Occipital lobe (tissue), 1 donor: ENCODE measurements at regions not wholly inside any gene's neighbourhood (a gene's known extent, or its start where the extent isn't known, plus 50 kb on each side); places are given as distances from the start of the nearest gene placed in this dataset.
"Not testable (repeated sequence)": the region's sequence is repeated elsewhere in the genome, so short reads cannot be mapped to it uniquely, and the experiment has no call there.

Experiments
- DNase-seq: peaks from one replicate; lab custom pipeline; 2025; lab: John Stamatoyannopoulos, UW

GRCh38 chr7:4437916-4438315 lies 244.2 kb upstream of the FOXK1 start:
- DNase-seq, result no peak

DNA sequence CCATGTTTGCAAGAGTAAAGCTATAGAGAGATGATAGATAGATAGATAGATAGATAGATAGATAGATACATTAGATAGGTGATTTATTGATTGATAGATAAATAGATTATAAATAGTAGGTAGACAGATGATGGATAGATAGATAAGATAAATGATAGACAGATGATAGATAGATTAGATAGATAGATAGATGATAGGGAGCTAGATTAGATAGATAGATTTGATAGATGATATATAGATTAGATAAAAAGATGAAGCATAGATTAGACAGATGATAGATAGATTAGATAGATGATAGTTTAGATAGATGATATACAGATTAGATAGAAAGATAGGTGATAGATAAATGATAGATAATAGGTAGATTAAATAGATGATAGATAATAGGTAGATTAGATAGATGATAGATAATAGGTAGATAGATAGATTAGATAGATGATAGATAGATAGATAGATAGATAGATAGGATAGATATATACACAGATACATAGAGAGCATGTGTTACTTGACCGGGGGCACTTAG lies 243.3 kb upstream of the FOXK1 start:
- no peak for DNase-seq

- DNase-seq, result no peak
Measured at GRCh38 chr7:4439444-4439843, 242.7 kb upstream of the FOXK1 start.

DNA sequence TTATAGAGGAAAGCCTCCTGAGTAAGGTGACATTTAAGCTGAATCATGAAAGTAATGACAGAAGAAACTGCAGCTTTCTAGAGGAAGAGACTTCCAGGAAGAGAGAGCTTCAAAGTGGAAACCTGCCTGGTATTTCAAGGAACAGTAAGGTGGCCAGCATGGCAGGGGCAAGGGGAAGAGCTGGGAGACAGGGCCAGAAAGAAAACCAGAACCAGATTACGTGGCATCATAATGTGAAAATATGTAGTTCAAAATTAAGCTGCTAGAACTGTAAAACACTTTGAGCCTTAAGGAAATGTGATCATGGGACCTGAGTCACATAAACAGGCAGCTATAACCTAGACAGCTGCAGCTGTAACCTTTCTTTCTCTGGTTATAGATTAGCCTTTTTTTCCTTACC lies 238.0 kb upstream of the FOXK1 start:
- DNase-seq, result no peak

DNA sequence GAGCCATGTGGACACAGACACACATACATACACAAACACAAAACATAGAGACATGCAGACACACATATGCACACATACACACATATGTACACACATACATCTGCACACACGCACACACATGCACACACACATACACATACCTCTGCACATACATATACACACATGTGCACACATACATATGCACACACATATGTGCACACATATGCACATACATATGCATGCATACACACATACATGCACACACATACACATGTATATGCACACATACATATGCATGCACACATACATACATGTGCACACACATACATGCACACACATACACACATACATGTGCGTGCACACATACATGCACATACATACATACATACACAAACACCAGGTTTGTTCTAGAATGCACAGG lies 236.3 kb upstream of the FOXK1 start:
- no peak for DNase-seq

GRCh38 chr7:4449263-4449662 lies 232.8 kb upstream of the FOXK1 start:
- DNase-seq, result no peak

- DNase-seq, result no peak
Measured at GRCh38 chr7:4450483-4450882, 231.6 kb upstream of the FOXK1 start.

GRCh38 chr7:4460597-4460996 lies 221.5 kb upstream of the FOXK1 start:
- no peak for DNase-seq

- DNase-seq, result no peak
Measured at GRCh38 chr7:4461531-4461930, 220.6 kb upstream of the FOXK1 start.

GRCh38 chr7:4468320-4469102 lies 213.6 kb upstream of the FOXK1 start:
- DNase-seq, result no peak

- DNase-seq, result no peak
Measured at GRCh38 chr7:4470246-4470645, 211.8 kb upstream of the FOXK1 start.

DNA sequence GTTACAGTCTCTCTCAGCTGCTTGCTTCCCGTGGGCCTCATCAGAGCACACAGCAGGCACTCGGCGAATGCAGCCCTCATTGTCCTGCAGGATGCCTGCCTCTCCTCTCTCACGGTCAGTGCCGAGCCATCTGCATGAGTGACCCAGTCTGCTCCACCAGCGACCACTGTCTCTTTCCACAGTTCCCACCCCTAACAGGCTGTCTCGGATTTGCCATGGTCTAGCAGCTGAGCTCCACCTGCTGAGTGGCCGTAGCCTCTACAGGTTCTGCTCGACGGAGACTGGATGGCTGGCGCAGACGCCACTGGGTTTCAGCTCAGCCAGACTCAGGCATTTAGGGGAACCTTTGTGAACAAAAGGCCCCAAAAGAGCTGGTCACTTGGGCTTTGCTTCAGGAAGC lies 209.4 kb upstream of the FOXK1 start:
- no peak for DNase-seq

GRCh38 chr7:4479367-4480039 lies 202.6 kb upstream of the FOXK1 start:
- DNase-seq, result no peak

DNA sequence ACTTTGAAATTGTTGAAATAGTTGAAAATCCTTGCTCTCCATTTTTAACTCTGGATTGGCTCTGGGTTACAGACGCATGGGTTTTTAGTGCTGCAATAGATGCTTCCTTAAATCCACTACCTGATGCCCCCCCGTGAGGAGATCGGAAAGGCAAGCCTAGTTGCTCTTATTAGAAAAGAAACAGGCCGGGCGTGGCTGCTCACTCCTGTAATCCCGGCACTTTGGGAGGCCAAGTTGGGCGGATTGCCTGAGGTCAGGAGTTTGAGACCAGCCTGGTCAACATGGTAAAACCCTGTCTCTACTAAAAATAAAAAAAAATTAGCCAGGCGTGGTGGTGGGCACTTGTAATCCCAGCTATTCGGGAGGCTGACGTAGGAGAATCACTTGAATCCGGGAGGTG lies 202.0 kb upstream of the FOXK1 start:
- DNase-seq, result not testable (repeated sequence)

GRCh38 chr7:4483851-4484250 lies 198.2 kb upstream of the FOXK1 start:
- no peak for DNase-seq

GRCh38 chr7:4484545-4484944 lies 197.6 kb upstream of the FOXK1 start:
- DNase-seq, result no peak

GRCh38 chr7:4486907-4487306 lies 195.2 kb upstream of the FOXK1 start:
- no peak for DNase-seq

DNA sequence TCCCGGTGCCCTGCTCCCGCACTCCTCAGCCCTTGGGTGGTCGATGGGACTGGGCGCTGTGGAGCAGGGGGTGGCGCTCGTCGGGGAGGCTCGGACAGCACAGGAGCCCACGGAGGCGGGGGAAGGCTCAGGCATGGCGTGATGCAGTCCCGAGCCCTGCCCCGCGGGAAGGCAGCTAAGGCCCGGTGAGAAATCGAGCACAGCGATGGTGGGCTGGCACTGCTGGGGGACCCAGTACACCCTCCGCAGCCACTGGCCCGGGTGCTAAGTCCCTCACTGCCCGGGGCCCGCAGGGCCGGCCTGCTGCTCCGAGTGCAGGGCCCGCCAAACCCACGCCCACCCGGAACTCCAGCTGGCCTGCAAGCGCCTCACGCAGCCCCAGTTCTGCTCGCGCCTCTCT lies 185.2 kb upstream of the FOXK1 start:
- DNase-seq, result not testable (repeated sequence)

- no peak for DNase-seq
Measured at GRCh38 chr7:4500812-4501211, 181.3 kb upstream of the FOXK1 start.

- not testable (repeated sequence) for DNase-seq
Measured at GRCh38 chr7:4507886-4508285, 174.2 kb upstream of the FOXK1 start.

DNA sequence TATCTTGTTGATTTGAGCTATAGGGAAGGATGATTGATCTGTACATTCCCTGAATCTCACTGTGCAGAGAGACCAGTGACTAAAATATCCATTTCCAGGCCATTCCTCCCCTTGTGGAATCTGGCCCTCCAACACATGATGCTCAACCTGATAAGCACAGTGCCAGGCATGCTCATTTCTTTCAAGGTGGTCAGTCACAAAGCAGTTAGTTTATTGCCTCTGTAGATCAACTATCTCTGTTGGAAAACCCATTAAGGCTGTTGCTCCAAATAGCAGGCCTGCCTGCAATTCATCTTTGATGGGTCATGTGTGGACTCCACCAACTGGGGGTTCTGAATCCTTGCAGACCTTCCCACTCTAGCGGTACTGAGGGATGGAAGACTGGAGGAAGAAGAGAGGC lies 168.6 kb upstream of the FOXK1 start:
- no peak for DNase-seq

DNA sequence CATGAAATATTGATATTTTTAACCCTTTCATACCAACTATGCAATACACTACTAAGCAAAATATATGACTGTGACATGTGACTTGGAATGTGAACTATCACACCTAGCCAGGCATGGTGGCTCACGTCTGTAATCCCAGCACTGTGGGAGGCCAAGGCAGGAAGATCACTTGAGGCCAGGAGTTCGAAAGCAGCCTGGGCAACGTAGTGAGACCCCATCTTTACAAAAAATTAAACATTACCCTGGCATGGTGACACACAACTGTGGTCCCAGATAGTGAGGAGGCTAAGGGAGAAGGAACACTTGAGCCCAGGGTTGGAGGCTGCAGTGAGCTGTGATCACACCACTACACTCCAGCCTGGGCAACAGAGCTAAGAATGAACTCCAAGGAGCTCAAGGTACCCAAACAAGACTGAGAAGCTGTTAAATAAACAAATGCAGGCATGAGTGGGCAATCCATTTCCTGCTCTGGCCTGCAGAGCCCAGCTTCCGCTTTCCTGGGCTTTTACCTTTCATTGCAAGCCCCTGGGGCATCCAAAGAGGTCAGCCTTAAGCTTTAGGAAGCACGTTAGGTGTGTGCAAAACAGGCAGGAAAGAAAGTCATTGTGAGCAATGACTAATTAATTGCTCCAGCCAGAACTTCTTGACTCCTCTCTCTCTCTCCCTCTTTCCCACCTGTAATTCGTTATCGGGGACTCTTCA lies 162.1 kb upstream of the FOXK1 start:
- DNase-seq, result no peak
